Tibial nerve (tissue), 4 donors: ENCODE measurements at regions not wholly inside any gene's neighbourhood (a gene's known extent, or its start where the extent isn't known, plus 50 kb on each side); places are given as distances from the start of the nearest gene placed in this dataset.

Source experiments
- DNase-seq, 2 donors: peaks; one replicate each; pipeline ENCODE4 v3.0.0-alpha.2; 2019; ENCODE audit warnings: low spot score in 2 of 2
- H3K27ac ChIP-seq, 4 donors: fragments of 200-600 bp; sonication (generic) in 3 of 4; one replicate each; pipeline ENCODE4 v1.5.1; 2017 to 2019; ENCODE audit warnings: mild to moderate bottlenecking in 1 of 4
- H3K27me3 ChIP-seq, 2 donors: fragments of 200-600 bp; sonication (generic) in 1 of 2; one replicate each; pipeline versions ENCODE4 v1.5.1 to v1.6.0; 2017 to 2019
- H3K36me3 ChIP-seq, 3 donors: fragments of 200-600 bp; sonication (generic); one replicate each; pipeline ENCODE4 v1.5.1; 2018 to 2019
- H3K4me1 ChIP-seq, 4 donors: fragments of 200-600 bp; sonication (generic) in 3 of 4; one replicate each; pipeline ENCODE4 v1.5.1; 2017 to 2019
- H3K4me3 ChIP-seq, 4 donors: fragments of 200-600 bp; sonication (generic) in 3 of 4; one replicate each; pipeline ENCODE4 v1.5.1; 2017 to 2019; ENCODE audit warnings: mild to moderate bottlenecking in 1 of 4, moderate library complexity in 1 of 4
- H3K9me3 ChIP-seq, 4 donors: fragments of 200-600 bp; sonication (generic) in 3 of 4; one replicate each; pipeline ENCODE4 v1.5.1; 2017 to 2019
- EP300 ChIP-seq, 2 donors: sonication (generic); formaldehyde crosslinking; IDR thresholded peaks; one replicate each; pipeline ENCODE4 v1.6.1; 2017; ENCODE audit warnings: antibody characterized with exemption in 2 of 2, mild to moderate bottlenecking in 1 of 2
- POLR2A ChIP-seq, 2 donors: fragments of 450-650 bp; IDR thresholded peaks; one replicate each; pipeline ENCODE4 v1.6.1; 2017; ENCODE audit warnings: antibody characterized with exemption in 2 of 2, mild to moderate bottlenecking in 2 of 2, moderate library complexity in 2 of 2
- WGBS, 2 donors: methylation state at CpG; one replicate each; pipeline ENCODE4 v1.1.5; 2018; 5-methylcytosine and 5-hydroxymethylcytosine counted together
- TF ChIP-seq, protein P1 (sequence below), 5 experiments: fragments of 200-600 bp in 3 of 5; fragments of 450-650 bp in 2 of 5; sonication (generic) in 3 of 5; IDR thresholded peaks; one replicate each; pipeline ENCODE4 v1.5.1; 2016 to 2019; ENCODE audit warnings: antibody characterized with exemption in 5 of 5, mild to moderate bottlenecking in 3 of 5, moderate library complexity in 2 of 5

- 25 to 36% methylated on average over 3 of the region's 3 CpGs for whole genome bisulfite sequencing, 2 donors
- DNase-seq: no peak
- Histone ChIP-seq H3K27ac (no peak overlapping the region), H3K27me3 (no peaks in the 10 kb centered on the region), H3K9me3 (no peaks in the 10 kb centered on the region), H3K4me1 (no peaks in the 10 kb centered on the region), H3K4me3 (no peak overlapping the region), H3K36me3 (no peaks in the 10 kb centered on the region)
- TF ChIP-seq, protein P1, sequence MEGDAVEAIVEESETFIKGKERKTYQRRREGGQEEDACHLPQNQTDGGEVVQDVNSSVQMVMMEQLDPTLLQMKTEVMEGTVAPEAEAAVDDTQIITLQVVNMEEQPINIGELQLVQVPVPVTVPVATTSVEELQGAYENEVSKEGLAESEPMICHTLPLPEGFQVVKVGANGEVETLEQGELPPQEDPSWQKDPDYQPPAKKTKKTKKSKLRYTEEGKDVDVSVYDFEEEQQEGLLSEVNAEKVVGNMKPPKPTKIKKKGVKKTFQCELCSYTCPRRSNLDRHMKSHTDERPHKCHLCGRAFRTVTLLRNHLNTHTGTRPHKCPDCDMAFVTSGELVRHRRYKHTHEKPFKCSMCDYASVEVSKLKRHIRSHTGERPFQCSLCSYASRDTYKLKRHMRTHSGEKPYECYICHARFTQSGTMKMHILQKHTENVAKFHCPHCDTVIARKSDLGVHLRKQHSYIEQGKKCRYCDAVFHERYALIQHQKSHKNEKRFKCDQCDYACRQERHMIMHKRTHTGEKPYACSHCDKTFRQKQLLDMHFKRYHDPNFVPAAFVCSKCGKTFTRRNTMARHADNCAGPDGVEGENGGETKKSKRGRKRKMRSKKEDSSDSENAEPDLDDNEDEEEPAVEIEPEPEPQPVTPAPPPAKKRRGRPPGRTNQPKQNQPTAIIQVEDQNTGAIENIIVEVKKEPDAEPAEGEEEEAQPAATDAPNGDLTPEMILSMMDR (IDR thresholded peaks at IDR 0.05): no peak
- TF ChIP-seq EP300 (IDR thresholded peaks at IDR 0.05) (no peak), POLR2A (IDR thresholded peaks at IDR 0.05) (no peak)
Observed at GRCh38 chr3:103794656-103795055, 1359.8 kb downstream of the ZPLD1 start.

DNA sequence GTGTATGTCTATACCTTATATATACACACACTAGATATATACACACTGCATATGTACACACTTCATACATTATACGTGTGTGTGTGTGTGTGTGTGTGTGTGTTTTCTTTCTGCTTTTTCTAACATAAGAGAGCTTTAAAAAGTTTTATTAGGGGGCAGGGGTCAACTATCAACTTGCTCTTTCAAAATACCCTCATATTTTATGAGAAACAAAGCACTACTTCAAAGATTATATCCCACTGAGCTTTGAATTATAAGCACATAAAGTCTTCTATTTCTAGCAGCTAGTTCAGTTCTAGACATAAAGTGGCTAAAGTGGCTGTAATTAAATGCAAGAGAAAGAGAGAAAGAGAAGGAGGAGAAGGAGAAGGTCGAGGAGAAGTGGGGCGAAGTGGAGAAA, 1361.3 kb downstream of the ZPLD1 start:
- no peaks in the 10 kb centered on the region for H3K36me3 ChIP-seq
- no peaks in the 10 kb centered on the region for H3K9me3 ChIP-seq
- WGBS, 2 donors: 41 to 45% methylated on average over 3 of the region's 3 CpGs
- no peak for TF ChIP-seq EP300 (IDR thresholded peaks at IDR 0.05)
- TF ChIP-seq, protein P1 (IDR thresholded peaks at IDR 0.05): no peak
- no peak for TF ChIP-seq POLR2A (IDR thresholded peaks at IDR 0.05)
- no peak overlapping the region for H3K27ac ChIP-seq
- H3K27me3 ChIP-seq: no peaks in the 10 kb centered on the region
- H3K4me3 ChIP-seq: no peak overlapping the region
- no peaks in the 10 kb centered on the region for H3K4me1 ChIP-seq
- DNase-seq: no peak

GRCh38 chr3:103803787-103804186, 1369.0 kb downstream of the ZPLD1 start:
- H3K4me3 ChIP-seq: no peak overlapping the region
- no peaks in the 10 kb centered on the region for H3K4me1 ChIP-seq
- WGBS, 2 donors: 85 to 88% methylated on average over 1 of the region's 1 CpG
- H3K27me3 ChIP-seq: no peaks in the 10 kb centered on the region
- TF ChIP-seq POLR2A (IDR thresholded peaks at IDR 0.05) (no peak), EP300 (IDR thresholded peaks at IDR 0.05) (no peak)
- TF ChIP-seq, protein P1 (IDR thresholded peaks at IDR 0.05): no peak
- H3K36me3 ChIP-seq: no peaks in the 10 kb centered on the region
- H3K9me3 ChIP-seq: no peaks in the 10 kb centered on the region
- DNase-seq: no peak
- no peak overlapping the region for H3K27ac ChIP-seq

- H3K27me3 ChIP-seq: no peaks in the 10 kb centered on the region
- 80 to 92% methylated on average over 2 of the region's 2 CpGs for WGBS, 2 donors
- no peaks in the 10 kb centered on the region for H3K4me1 ChIP-seq
- no peak overlapping the region for H3K4me3 ChIP-seq
- DNase-seq: no peak
- H3K27ac ChIP-seq: no peak overlapping the region
- H3K36me3 ChIP-seq: no peaks in the 10 kb centered on the region
- peaks cover 0 to 10% (median 0%) of the 10 kb centered on the region in 4 donors for H3K9me3 ChIP-seq
- no peak for TF ChIP-seq POLR2A (IDR thresholded peaks at IDR 0.05)
- no peak for TF ChIP-seq EP300 (IDR thresholded peaks at IDR 0.05)
- TF ChIP-seq, protein P1 (IDR thresholded peaks at IDR 0.05): no peak
Observed at GRCh38 chr3:103810167-103810566, 1375.4 kb downstream of the ZPLD1 start.

DNA sequence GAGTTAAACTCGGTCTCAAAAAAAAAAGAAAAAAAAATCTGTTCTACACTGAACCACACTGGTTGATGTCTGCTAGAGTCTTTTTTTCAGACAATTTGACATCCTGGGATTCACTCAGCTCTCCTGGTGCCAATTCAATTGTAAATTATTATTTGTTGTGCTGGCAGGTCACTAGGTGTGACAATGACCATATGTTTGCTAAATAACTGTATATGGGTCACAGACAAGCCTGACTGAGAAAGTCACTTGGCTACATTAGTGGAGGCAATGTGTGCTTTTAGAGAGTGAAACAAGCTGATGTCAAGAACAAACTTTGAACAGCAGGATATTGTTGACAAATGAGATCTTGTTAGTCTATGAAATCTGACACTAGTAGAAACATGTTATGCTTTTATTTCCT, 1379.1 kb downstream of the ZPLD1 start:
- no peaks in the 10 kb centered on the region for H3K4me1 ChIP-seq
- WGBS, 2 donors: 88 to 95% methylated on average over 1 of the region's 1 CpG
- peaks cover 0 to 10% (median 0%) of the 10 kb centered on the region in 4 donors for H3K9me3 ChIP-seq
- TF ChIP-seq POLR2A (IDR thresholded peaks at IDR 0.05): no peak
- no peaks in the 10 kb centered on the region for H3K27me3 ChIP-seq
- no peak overlapping the region for H3K4me3 ChIP-seq
- no peak for DNase-seq
- no peaks in the 10 kb centered on the region for H3K36me3 ChIP-seq
- H3K27ac ChIP-seq: no peak overlapping the region

GRCh38 chr3:103818398-103818797, 1383.6 kb downstream of the ZPLD1 start:
- WGBS, 2 donors: 71 to 72% methylated on average over 3 of the region's 3 CpGs
- Histone ChIP-seq H3K27ac (no peak overlapping the region), H3K9me3 (no peaks in the 10 kb centered on the region), H3K36me3 (no peaks in the 10 kb centered on the region), H3K4me1 (no peaks in the 10 kb centered on the region), H3K4me3 (no peak overlapping the region), H3K27me3 (no peaks in the 10 kb centered on the region)
- TF ChIP-seq, protein P1 (IDR thresholded peaks at IDR 0.05): no peak
- TF ChIP-seq POLR2A (IDR thresholded peaks at IDR 0.05) (no peak), EP300 (IDR thresholded peaks at IDR 0.05) (no peak)
- DNase-seq: no peak
